HCT116 (cell line): ENCODE measurements at regions not wholly inside any gene's neighbourhood (a gene's known extent, or its start where the extent isn't known, plus 50 kb on each side); places are given as distances from the start of the nearest gene placed in this dataset.

Experiments used
- EZH2 ChIP-seq: fragments of 200-600 bp; sonication (generic); IDR thresholded peaks from 2 replicates; pipeline ENCODE4 v1.6.1; 2017; ENCODE audit warnings: antibody characterized with exemption, mixed run types
- TCF7L2 ChIP-seq: IDR thresholded peaks from 2 replicates; pipeline ENCODE4 v1.7.0; 2011; ENCODE audit warnings: borderline replicate concordance, inconsistent platforms; ENCODE audit not compliant: insufficient read depth, insufficient read length; ENCODE audit errors: extremely low read depth
- ZFX ChIP-seq: fragments of 450-650 bp; IDR thresholded peaks from 2 replicates; pipeline ENCODE4 v1.6.1; 2017

DNA sequence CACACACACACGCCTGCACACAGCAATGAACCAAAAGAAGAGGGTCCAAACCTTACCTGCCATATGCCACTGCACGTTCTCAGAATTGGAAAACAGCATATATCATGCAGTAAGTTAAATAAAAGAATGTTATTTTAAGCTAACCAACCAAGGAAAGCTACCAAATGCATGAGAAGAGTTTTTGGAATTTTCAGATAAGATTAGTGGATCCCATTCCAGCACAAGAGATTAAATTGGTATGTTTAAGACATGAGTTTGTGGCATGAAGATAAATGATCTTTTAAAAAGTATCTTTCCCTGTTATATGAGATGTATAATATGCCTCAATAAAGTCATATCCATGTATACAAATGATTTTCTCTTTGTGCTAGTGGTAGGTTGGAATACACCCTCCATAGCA lies 811.4 kb downstream of the NR2F2 start:
- TF ChIP-seq EZH2 (no peak), ZFX (no peak), TCF7L2 (no peak)
